Left colon (tissue), 2 donors: ENCODE measurements at regions not wholly inside any gene's neighbourhood (a gene's known extent, or its start where the extent isn't known, plus 50 kb on each side); places are given as distances from the start of the nearest gene placed in this dataset.

Experiments used
- ATAC-seq: fragments of 200-7000 bp; cut with Tn5 transposase; one replicate; pipeline ENCODE4 v1.9.1; 2020; ENCODE audit warnings: mild to moderate bottlenecking, moderate library complexity
- DNase-seq, 2 donors: peaks; one replicate each; pipeline ENCODE4 v3.0.0-alpha.2; 2020
- intact Hi-C, 2 donors: fragments of 100-400 bp; cut with DNase I in 1 of 2; cut with micrococcal nuclease in 1 of 2; formaldehyde crosslinking; loops; one replicate each; pipeline versions ENCODE4 v1.11.2 to v1.14.0; 2022; cut with DNase I, micrococcal nuclease
- donor health status: DM: no; HTN: no; CAD: no.
- donor health status: DM: yes; HTN: yes; CAD: no.

GRCh38 chr1:38303843-38304242, 257.2 kb upstream of the POU3F1 start:
- DNase-seq, result no peak
- intact Hi-C loops, result no loop called here
- ATAC-seq, result no peak

- no peak for DNase-seq
- intact Hi-C loops, result no loop called here
- no peak for ATAC-seq
These were observed 254.4 kb upstream of the POU3F1 start for GRCh38 chr1:38301040-38301439.

DNA sequence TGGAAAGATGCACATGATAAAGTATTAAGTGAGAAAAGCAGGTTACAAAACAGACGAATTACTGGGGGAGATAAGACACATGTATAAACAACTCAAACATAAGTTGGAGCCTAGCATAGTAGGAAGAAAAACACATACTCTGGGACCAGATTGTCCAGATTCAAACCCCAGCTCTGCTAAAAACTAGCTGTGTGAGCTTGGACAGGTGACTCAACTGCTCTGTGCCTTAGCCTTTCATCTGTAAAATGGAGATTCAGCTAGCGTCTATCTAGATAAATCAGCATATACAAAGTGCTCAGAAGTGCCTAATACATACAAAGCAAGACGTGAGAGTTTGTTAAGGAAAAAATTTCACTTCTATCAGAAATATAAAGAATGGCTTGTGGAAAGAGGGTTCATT, 254.0 kb upstream of the POU3F1 start:
- DNase-seq, result no peak
- intact Hi-C loops, result no loop called here
- no peak for ATAC-seq

DNA sequence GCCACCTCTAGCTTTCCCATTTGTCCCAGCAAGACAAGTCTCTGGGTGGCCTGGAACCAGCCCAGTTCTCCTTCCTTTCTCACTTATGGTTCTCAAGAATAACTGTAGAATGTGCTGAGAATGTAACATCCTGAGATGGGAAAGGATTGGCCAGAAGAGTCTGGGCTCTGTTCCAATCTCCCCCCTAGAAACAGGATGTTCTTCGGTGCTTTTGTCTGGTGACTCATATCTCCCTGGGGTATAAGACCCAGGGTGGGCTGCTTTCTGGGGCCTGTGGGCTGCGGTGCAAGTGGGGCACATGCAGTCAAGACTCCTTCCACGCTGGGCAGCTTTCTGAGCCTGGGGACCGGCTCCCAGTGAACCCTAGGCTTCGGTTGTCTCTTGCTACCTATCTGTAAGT, 251.2 kb upstream of the POU3F1 start:
- DNase-seq (no peak), ATAC-seq (no peak)
- intact Hi-C loops, result no loop called here

DNA sequence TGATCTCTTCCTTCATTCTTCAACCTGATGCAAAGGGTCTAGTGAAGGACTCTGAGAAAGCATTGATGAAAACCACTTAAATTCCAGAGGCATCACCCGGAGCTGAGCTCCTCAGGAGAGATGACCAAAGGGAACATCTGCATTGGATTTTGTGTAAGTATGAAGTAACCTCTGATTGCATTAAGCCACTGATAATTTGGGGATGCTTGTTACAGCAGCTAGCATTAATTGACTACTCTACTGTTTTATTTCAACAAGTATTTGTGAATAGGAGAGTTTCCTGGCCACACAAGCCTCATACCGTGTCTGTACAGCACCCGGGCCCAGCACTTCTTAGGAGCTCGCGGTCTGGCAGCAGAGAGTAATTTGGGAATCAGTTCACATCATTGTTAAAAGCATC, 250.7 kb upstream of the POU3F1 start:
- no peak for DNase-seq
- no peak for ATAC-seq
- intact Hi-C loops, result no loop called here

- no peak for DNase-seq
- intact Hi-C loops, result no loop called here
- no peak for ATAC-seq
These were observed 249.5 kb upstream of the POU3F1 start for GRCh38 chr1:38296047-38296446.

- DNase-seq (no peak), ATAC-seq (no peak)
- intact Hi-C loops, result no loop called here
These were observed 247.0 kb upstream of the POU3F1 start for GRCh38 chr1:38293567-38293966.

DNA sequence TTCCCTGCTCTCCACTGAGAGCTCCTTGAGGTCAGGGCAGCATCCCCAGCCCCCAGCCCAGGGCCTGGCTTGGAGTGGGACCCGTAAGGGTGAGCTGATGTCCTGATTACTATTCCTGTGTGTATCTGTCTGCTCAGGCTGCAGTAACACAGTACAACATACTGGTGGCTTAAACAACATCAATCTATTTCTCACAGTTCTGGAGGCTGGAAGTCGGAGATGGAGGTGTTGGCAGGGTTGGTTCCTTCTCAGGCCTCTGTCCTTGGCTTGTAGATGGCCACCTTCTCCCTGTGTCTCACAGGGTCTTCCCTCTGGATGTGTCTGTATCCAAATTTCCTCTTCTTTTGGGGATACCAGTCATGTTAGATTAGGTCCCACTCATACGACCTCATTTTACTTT, 246.4 kb upstream of the POU3F1 start:
- ATAC-seq (no peak), DNase-seq (no peak)
- intact Hi-C loops, result no loop called here

DNA sequence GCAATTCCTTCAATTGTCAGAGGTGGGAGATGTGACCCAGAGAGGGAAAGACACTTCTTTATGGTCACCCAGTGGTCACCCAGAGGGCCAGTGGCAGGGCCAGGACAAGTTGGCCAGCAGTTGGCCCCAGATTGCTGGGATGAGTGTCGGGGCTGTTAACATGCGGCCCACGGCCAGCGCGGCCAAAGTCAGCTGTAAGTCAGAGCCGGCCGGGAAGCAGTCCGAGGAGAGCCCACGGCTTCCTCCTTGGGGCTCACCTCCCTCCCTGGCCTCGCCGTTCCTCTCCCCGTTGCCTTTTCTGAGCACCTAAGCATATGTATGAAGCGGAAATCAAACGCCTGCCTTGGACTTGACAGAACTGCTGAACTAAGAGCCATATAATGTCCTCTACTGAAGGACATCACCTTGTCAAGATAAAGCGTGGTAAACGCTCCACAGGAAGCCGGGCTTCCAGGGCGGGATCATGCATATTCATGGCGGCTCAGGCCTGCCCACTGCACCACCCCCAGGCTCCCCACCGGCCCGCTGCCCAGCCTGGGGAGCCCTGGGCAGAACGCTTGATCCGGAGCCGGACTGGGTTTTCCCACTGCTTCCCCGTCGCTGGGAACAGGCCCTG, 245.4 kb upstream of the POU3F1 start:
- DNase-seq, result peak in 1 of 2 donors; percentile 14
- intact Hi-C loops, result no loop called here
- ATAC-seq, result peak; percentile 41

- intact Hi-C loops, result no loop called here
- DNase-seq (no peak), ATAC-seq (no peak)
These were observed 244.7 kb upstream of the POU3F1 start for GRCh38 chr1:38291336-38291735.

DNA sequence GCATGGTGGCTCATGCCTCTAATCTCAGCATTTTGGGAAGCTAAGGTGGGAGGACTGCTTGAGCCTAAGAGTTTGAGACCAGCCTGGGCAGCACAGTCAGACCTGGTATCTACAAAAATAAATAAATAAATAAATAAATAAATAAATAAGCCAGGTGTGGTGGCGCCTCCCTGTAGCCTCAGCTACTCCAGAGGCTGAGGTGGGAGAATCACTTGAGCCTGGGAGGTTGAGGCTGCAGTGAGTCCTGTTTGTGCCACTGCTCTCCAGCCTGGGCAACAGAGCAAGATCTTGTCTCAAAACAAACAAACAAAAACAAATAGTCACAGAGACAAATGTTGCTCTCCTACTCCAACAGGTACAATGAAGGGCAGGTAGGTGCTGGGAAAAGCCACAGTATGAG, 242.4 kb upstream of the POU3F1 start:
- intact Hi-C loops, result no loop called here
- ATAC-seq (no peak), DNase-seq (no peak)

DNA sequence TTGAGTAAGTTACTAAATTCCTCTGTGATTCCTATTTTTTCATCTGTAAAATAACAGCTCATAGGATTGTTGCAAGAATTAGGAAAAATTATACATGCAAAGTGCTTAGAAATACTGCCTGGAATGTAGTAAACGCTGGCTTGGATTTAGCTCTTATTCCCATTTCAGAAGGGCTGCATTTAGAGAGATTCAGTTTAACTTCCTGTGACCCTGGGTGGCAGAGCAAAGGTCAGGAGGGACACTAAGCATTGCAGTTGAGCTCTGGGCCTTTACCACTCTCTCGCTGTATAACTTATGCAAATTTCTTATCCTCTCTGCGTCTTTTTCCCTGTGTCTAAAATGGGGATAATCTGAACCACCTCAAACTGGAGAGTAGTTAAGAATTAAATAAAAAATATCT, 241.0 kb upstream of the POU3F1 start:
- ATAC-seq, result no peak

DNA sequence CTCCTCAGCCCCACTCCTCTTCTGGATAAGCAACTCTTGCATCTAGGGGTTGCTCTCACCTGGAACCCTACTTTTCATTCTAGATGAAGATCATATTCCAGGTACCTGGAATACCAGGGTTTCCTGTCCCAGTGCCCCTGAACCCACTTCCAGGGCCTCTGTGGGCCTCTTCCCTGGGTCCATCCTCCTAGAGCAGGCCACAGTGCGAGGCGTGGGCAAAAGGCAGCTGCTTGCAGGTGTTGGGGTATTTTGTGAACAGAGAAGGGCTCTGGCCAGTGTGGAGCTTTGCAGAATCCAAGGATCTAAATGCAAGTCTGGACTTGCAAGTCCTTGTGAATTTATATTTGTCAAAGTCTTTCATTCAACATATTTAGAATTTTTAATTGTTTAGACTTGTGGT, 240.4 kb upstream of the POU3F1 start:
- ATAC-seq, result no peak
- no peak for DNase-seq
- intact Hi-C loops, result no loop called here

More for the DNA sequence above, 241.0 kb upstream of the POU3F1 start:
- DNase-seq, result no peak
- intact Hi-C loops, result no loop called here

GRCh38 chr1:38285807-38286530, 239.4 kb upstream of the POU3F1 start:
- DNase-seq (no peak), ATAC-seq (no peak)
- intact Hi-C loops, result no loop called here

DNA sequence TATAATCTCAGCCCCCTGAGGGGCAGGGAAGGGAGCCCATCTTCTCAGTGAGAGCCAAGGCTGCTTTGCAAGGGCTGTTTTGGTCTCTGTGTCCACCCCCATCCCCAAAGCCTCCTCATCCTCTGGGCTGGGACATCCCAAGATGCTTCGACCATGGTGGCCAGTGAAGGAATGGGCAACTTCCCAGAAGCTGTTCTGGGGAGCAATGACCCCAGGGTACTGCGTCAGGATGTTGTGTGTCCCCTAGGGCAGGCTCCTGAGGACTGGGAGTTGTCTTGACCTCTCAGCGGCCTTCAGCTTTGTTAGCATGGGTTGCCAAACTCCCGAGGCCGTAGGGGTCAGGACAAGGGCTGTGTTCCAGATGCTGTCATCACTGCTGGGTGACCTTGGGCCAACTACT, 238.4 kb upstream of the POU3F1 start:
- intact Hi-C loops, result no loop called here
- no peak for DNase-seq
- no peak for ATAC-seq

GRCh38 chr1:38283696-38284470, 237.3 kb upstream of the POU3F1 start:
- intact Hi-C loops, result no loop called here
- ATAC-seq (no peak), DNase-seq (no peak)

- intact Hi-C loops, result no loop called here
- DNase-seq (no peak), ATAC-seq (no peak)
These were observed 232.6 kb upstream of the POU3F1 start for GRCh38 chr1:38279148-38279547.

DNA sequence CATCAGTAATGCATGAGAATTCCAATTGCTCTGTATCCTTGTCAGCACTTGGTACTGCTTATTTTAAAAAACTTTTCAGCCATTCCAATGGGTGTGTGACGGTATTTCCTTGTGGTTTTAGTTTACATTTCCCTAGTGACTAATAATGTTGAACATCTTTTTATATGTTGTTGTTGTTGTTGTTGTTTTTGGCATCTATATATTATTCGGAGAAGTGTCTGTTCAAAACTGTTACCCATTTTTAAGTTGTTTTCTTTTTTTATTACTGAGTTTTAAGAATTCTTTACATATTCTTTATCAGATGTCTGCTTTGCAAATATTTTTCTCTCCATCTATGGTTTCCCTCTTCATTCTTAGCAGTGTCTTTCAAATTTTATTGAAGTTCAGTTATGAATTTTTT, 231.1 kb upstream of the POU3F1 start:
- ATAC-seq, result no peak
- no peak for DNase-seq
- intact Hi-C loops, result no loop called here

- DNase-seq, result no peak
- intact Hi-C loops, result no loop called here
- no peak for ATAC-seq
These were observed 229.4 kb upstream of the POU3F1 start for GRCh38 chr1:38275960-38276359.

GRCh38 chr1:38274974-38275373, 228.4 kb upstream of the POU3F1 start:
- intact Hi-C loops, result no loop called here
- no peak for ATAC-seq
- no peak for DNase-seq
